ENCODE measurements at regions not wholly inside any gene's neighbourhood (a gene's known extent, or its start where the extent isn't known, plus 50 kb on each side); places are given as distances from the start of the nearest gene placed in this dataset.

- TF ChIP-seq CTCF (IDR thresholded peaks at IDR 0.05) (no peak), POLR2AphosphoS5 (IDR thresholded peaks at IDR 0.05) (no peak), POLR2A (IDR thresholded peaks at IDR 0.05) (no peak)
Observed at GRCh38 chr6:164792666-164793065, 516.7 kb downstream of the C6orf118 start.
